ENCODE measurements at regions not wholly inside any gene's neighbourhood (a gene's known extent, or its start where the extent isn't known, plus 50 kb on each side); places are given as distances from the start of the nearest gene placed in this dataset.

DNA sequence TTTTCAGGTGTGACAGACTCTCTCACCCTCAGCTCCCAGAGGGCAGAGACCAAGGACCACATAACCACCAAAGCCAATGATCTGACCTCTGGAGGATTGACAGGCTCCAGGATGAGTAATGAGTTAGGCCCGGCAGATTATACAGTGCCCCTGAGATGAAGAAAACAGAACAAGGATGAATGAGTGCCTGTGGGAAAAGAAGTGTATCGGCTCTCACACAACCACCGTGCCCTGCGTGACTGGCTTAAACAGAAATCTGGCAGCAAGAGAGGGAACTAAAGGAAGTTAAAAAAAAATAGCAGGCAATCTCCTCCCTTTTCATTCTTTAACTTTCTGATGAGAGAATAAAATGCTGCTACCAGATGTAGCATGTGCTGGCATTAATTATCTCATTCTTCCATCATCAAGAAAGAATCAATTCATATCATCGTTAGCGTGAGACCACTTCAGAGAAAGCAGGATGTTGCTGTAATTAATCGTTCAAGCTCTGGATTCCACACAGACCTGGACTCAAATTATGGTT is 227.5 kb upstream of the COL8A1 start:
- TF ChIP-seq, protein P1, sequence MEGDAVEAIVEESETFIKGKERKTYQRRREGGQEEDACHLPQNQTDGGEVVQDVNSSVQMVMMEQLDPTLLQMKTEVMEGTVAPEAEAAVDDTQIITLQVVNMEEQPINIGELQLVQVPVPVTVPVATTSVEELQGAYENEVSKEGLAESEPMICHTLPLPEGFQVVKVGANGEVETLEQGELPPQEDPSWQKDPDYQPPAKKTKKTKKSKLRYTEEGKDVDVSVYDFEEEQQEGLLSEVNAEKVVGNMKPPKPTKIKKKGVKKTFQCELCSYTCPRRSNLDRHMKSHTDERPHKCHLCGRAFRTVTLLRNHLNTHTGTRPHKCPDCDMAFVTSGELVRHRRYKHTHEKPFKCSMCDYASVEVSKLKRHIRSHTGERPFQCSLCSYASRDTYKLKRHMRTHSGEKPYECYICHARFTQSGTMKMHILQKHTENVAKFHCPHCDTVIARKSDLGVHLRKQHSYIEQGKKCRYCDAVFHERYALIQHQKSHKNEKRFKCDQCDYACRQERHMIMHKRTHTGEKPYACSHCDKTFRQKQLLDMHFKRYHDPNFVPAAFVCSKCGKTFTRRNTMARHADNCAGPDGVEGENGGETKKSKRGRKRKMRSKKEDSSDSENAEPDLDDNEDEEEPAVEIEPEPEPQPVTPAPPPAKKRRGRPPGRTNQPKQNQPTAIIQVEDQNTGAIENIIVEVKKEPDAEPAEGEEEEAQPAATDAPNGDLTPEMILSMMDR (IDR thresholded peaks at IDR 0.05; ENCODE audit: insufficient read depth, low read length, poor library complexity, severe bottlenecking), result no peak
- H3K36me3 ChIP-seq (ENCODE audit: control insufficient read depth, insufficient read depth, low read length), result no peaks in the 10 kb centered on the region
- H3K27me3 ChIP-seq (ENCODE audit: control insufficient read depth, insufficient read depth, low read length), result no peaks in the 10 kb centered on the region
- peak; percentile 48 for DNase-seq (ENCODE audit: low read depth)
- H3K4me3 ChIP-seq (ENCODE audit: low read depth, low read length), result no peak overlapping the region

DNA sequence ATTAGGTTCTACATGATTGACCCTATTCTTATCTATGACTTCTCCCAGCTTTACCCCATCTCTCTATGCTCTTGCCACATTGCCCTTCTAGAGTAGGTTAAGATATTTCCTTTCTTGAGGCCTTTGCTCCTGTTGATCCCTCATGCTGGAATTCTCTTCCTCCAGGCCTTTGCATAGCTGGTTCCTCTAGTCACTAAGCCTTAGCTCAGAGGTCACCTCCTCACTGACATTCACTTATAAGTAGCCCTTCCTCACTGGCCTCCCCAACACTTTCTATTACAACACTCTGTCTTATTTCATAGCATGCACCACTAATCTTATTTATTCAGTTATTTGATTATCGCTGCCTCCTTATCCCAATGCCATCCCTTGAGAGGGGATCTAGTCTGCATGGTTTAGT is 228.4 kb upstream of the COL8A1 start:
- TF ChIP-seq, protein P1 (IDR thresholded peaks at IDR 0.05; ENCODE audit: insufficient read depth, low read length, poor library complexity, severe bottlenecking), result no peak
- Histone ChIP-seq H3K4me3 (ENCODE audit: low read depth, low read length) (no peak overlapping the region), H3K36me3 (ENCODE audit: control insufficient read depth, insufficient read depth, low read length) (no peaks in the 10 kb centered on the region), H3K27me3 (ENCODE audit: control insufficient read depth, insufficient read depth, low read length) (no peaks in the 10 kb centered on the region)
- no peak for DNase-seq (ENCODE audit: low read depth)

DNA sequence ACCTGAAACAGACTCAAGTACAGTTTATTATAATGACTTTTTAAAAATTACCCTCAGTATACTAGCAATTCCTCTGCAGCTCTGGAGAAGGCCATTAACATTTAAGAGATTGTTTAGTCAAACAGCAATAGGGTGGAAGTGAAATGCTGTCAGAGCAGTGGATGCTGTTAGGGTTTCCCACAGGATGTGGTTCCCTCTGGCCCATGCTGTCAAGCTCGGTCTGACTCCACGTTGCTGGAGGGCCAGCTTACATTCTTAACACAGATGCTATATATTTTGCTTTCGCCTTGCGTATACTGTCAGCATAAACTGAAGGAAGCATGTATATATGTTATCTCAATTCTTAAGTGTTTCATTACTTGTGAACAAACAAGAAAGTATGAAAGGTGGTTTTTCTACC is 231.1 kb upstream of the COL8A1 start:
- Histone ChIP-seq H3K4me3 (ENCODE audit: low read depth, low read length) (no peak overlapping the region), H3K36me3 (ENCODE audit: control insufficient read depth, insufficient read depth, low read length) (no peaks in the 10 kb centered on the region), H3K27me3 (ENCODE audit: control insufficient read depth, insufficient read depth, low read length) (no peaks in the 10 kb centered on the region)
- DNase-seq (ENCODE audit: low read depth), result no peak
- TF ChIP-seq, protein P1 (IDR thresholded peaks at IDR 0.05; ENCODE audit: insufficient read depth, low read length, poor library complexity, severe bottlenecking), result no peak

DNA sequence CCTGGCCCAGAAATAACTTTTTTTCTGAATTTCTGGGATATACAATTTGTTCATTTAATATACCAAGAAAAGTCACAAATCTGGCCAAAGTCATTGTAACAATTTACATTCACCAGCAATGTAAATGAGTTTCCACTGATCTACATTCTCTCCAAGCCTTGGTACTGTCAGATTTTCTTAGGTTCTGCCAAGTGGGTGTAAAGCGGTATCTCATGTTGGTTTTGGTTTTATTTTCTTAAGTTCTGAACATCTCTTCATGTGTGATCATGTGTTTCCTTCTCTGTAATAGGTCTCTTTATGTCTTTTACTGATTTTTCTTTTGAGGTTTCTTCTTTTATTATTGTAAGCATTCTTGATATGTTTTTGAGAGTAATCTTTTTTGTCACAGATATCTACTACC is 235.6 kb upstream of the COL8A1 start:
- H3K4me3 ChIP-seq (ENCODE audit: low read depth, low read length), result no peak overlapping the region
- H3K36me3 ChIP-seq (ENCODE audit: control insufficient read depth, insufficient read depth, low read length), result no peaks in the 10 kb centered on the region
- TF ChIP-seq, protein P1 (IDR thresholded peaks at IDR 0.05; ENCODE audit: insufficient read depth, low read length, poor library complexity, severe bottlenecking), result no peak
- DNase-seq (ENCODE audit: low read depth), result no peak
- no peaks in the 10 kb centered on the region for H3K27me3 ChIP-seq (ENCODE audit: control insufficient read depth, insufficient read depth, low read length)

DNA sequence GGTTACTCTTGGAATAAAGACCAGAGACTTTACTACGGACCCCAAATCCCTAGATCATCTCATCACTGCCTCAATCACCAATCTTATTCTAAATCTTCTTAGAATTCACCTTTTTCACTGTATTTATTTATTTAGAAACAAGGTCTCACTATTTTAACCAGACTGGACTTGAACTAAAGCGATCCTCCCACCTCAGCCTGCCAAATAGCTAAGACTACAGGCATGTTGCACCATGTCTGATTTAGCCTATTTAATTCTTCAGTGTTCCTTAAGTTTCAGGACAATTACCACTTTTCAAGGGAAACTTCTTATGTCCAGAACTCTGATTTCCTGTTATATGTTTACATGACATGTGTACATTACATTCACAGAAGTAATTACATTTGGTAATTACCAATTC is 238.0 kb upstream of the COL8A1 start:
- no peaks in the 10 kb centered on the region for H3K27me3 ChIP-seq (ENCODE audit: control insufficient read depth, insufficient read depth, low read length)
- no peak for DNase-seq (ENCODE audit: low read depth)
- H3K4me3 ChIP-seq (ENCODE audit: low read depth, low read length), result no peak overlapping the region
- no peaks in the 10 kb centered on the region for H3K36me3 ChIP-seq (ENCODE audit: control insufficient read depth, insufficient read depth, low read length)
- TF ChIP-seq, protein P1 (IDR thresholded peaks at IDR 0.05; ENCODE audit: insufficient read depth, low read length, poor library complexity, severe bottlenecking), result no peak

DNA sequence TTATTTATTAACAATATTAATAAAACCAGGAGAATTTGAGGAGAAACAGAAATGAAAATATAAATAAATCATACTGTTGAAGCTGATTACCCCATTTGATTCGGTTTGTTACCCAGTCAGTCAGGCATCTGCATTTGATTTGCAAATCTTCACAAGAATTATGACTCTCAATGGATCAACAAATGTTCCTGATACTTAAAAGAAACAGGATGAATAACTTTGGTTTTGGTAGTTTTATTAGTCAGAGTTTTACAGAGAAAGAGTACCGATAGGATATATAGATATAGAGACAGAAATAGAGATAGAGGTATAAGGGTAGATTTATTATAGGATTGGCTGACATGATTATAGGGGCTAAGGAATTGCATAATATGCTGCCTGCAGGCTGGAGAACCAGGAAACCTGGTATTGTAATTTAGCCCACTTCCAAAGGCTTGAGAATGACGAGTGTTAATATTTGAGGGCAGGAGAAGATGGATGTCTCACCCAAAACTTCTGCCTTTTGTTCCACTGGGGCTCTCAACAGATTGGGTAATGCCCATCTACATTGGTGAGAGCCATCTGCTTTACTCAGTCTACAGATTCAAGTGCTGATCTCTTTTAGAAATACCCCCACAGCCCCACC is 241.6 kb upstream of the COL8A1 start:
- no peak overlapping the region for H3K4me3 ChIP-seq (ENCODE audit: low read depth, low read length)
- no peaks in the 10 kb centered on the region for H3K36me3 ChIP-seq (ENCODE audit: control insufficient read depth, insufficient read depth, low read length)
- DNase-seq (ENCODE audit: low read depth), result no peak
- no peaks in the 10 kb centered on the region for H3K27me3 ChIP-seq (ENCODE audit: control insufficient read depth, insufficient read depth, low read length)
- TF ChIP-seq, protein P1 (IDR thresholded peaks at IDR 0.05; ENCODE audit: insufficient read depth, low read length, poor library complexity, severe bottlenecking), result no peak

Data from kidney epithelial cell (primary cell).